ENCODE measurements at regions not wholly inside any gene's neighbourhood (a gene's known extent, or its start where the extent isn't known, plus 50 kb on each side); places are given as distances from the start of the nearest gene placed in this dataset.

DNA sequence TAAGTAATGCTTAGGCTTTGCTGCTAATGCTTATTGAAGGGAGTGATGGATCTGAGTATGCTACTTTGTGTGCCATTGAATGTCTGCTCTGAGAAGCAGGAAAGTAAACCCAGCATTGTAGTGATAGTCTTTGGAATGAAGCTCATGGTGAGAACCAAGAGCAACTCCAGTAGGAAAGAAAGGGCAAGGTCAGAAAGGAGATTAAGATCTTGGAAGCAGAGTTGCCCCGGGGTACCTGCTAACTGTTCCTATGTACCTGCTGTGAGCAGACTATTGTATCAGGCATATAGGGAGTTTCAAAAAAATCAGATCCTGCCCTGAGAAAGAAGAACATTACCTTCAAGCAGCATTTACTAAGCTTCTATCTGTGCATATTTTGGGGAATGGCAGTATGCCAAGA, 54.5 kb upstream of the AASS start:
- no peaks in the 10 kb centered on the region for H3K27me3 Mint-ChIP-seq (ENCODE audit: low read depth)
- H3K27ac Mint-ChIP-seq (ENCODE audit: unreplicated experiment), result no peak overlapping the region
- peaks cover 4% of the 10 kb centered on the region for H3K9me3 Mint-ChIP-seq
- H3K36me3 Mint-ChIP-seq (ENCODE audit: low read depth), result no peaks in the 10 kb centered on the region
- no peaks in the 10 kb centered on the region for H3K4me1 Mint-ChIP-seq
- H3K4me3 Mint-ChIP-seq, result no peak overlapping the region
- TF ChIP-seq CTCF (conservative IDR thresholded peaks at IDR 0.05), result no peak
- no peak for DNase-seq (ENCODE audit: low read depth, low spot score)

Data from neural crest cell (in vitro differentiated cells).